Liver (tissue), 8 donors: ENCODE measurements at regions not wholly inside any gene's neighbourhood (a gene's known extent, or its start where the extent isn't known, plus 50 kb on each side); places are given as distances from the start of the nearest gene placed in this dataset.

ENCODE experiments used
- DNase-seq: peaks from one replicate; pipeline ENCODE4 v3.0.0-alpha.2; 2017; ENCODE audit warnings: low spot score
- H3K27ac ChIP-seq, 2 donors: one replicate each; pipeline ENCODE4 v1.7.0; 2013; ENCODE audit warnings: inconsistent platforms in 2 of 2, low read length in 2 of 2, control low read depth in 1 of 2, low read depth in 1 of 2, mild to moderate bottlenecking in 1 of 2
- H3K27me3 ChIP-seq, 4 donors: one replicate each; pipeline versions ENCODE4 v1.6.1 to v1.7.0; 2013; ENCODE audit warnings: low read length in 3 of 4, inconsistent platforms in 1 of 4, mild to moderate bottlenecking in 1 of 4, moderate library complexity in 1 of 4; ENCODE audit not compliant: control insufficient read depth in 4 of 4, insufficient read depth in 4 of 4
- H3K36me3 ChIP-seq, 4 donors: one replicate each; pipeline versions ENCODE4 v1.6.1 to v1.7.0; 2013; ENCODE audit warnings: low read length in 3 of 4, mild to moderate bottlenecking in 3 of 4, low read depth in 1 of 4, moderate library complexity in 1 of 4; ENCODE audit not compliant: control insufficient read depth in 4 of 4, insufficient read depth in 3 of 4
- H3K4me1 ChIP-seq, 4 donors: one replicate each; pipeline versions ENCODE4 v1.6.1 to v1.7.0; 2013; ENCODE audit warnings: low read length in 3 of 4, mild to moderate bottlenecking in 3 of 4, moderate library complexity in 1 of 4; ENCODE audit not compliant: control insufficient read depth in 4 of 4, insufficient read depth in 4 of 4
- H3K4me3 ChIP-seq, 3 donors: one replicate each; pipeline versions ENCODE4 v1.6.1 to v1.7.0; 2013; ENCODE audit warnings: low read length in 3 of 3, control low read depth in 1 of 3, low read depth in 1 of 3, mild to moderate bottlenecking in 1 of 3
- H3K9ac ChIP-seq, 2 donors: one replicate each; pipeline ENCODE4 v1.7.0; 2013; ENCODE audit warnings: low read length in 2 of 2, mild to moderate bottlenecking in 2 of 2, moderate library complexity in 2 of 2, control low read depth in 1 of 2, low read depth in 1 of 2
- H3K9me3 ChIP-seq, 4 donors: one replicate each; pipeline versions ENCODE4 v1.6.1 to v1.7.0; 2013; ENCODE audit warnings: low read length in 3 of 4; ENCODE audit not compliant: control insufficient read depth in 4 of 4
- ATF3 ChIP-seq: IDR thresholded peaks from 2 replicates; pipeline ENCODE4 v1.6.1; 2016; ENCODE audit warnings: antibody characterized with exemption
- CTCF ChIP-seq: fragments of 150-350 bp; IDR thresholded peaks from 2 replicates; pipeline ENCODE4 v1.5.1; 2017; ENCODE audit warnings: improper control_type of control experiment, low read depth, low read length; ENCODE audit not compliant: missing input control
- EGR1 ChIP-seq, 2 donors: IDR thresholded peaks; 2 replicates each; pipeline ENCODE4 v1.6.1; 2016 to 2018; ENCODE audit warnings: antibody characterized with exemption in 2 of 2, low read depth in 2 of 2
- FOXA1 ChIP-seq: IDR thresholded peaks from 2 replicates; pipeline ENCODE4 v1.6.1; 2016; ENCODE audit warnings: antibody characterized with exemption
- FOXA2 ChIP-seq: IDR thresholded peaks from 2 replicates; pipeline ENCODE4 v1.6.1; 2016; ENCODE audit warnings: antibody characterized with exemption
- GABPA ChIP-seq, 2 donors: IDR thresholded peaks in 1 of 2; conservative IDR thresholded peaks in 1 of 2; 2 replicates each; pipeline ENCODE4 v1.6.1; 2016; ENCODE audit warnings: antibody characterized with exemption in 2 of 2, mild to moderate bottlenecking in 1 of 2, moderate library complexity in 1 of 2
- HNF4A ChIP-seq, 2 donors: conservative IDR thresholded peaks; 2 replicates each; pipeline ENCODE4 v1.6.1; 2016; ENCODE audit warnings: antibody characterized with exemption in 2 of 2, mild to moderate bottlenecking in 2 of 2
- HNF4G ChIP-seq: IDR thresholded peaks from 2 replicates; pipeline ENCODE4 v1.6.1; 2016; ENCODE audit warnings: antibody characterized with exemption
- JUND ChIP-seq, 2 donors: IDR thresholded peaks; 2 replicates each; pipeline ENCODE4 v1.6.1; 2016; ENCODE audit warnings: antibody characterized with exemption in 2 of 2
- MAX ChIP-seq: IDR thresholded peaks from 2 replicates; pipeline ENCODE4 v1.6.1; 2016; ENCODE audit warnings: antibody characterized with exemption
- NR2F2 ChIP-seq: IDR thresholded peaks from 2 replicates; pipeline ENCODE4 v1.6.1; 2016; ENCODE audit warnings: antibody characterized with exemption
- RAD21 ChIP-seq, 2 donors: IDR thresholded peaks; 2 replicates each; pipeline ENCODE4 v1.6.1; 2016; ENCODE audit warnings: antibody characterized with exemption in 2 of 2, mild to moderate bottlenecking in 2 of 2
- RXRA ChIP-seq, 2 donors: IDR thresholded peaks; 2 replicates each; pipeline ENCODE4 v1.6.1; 2017 to 2018; ENCODE audit warnings: antibody characterized with exemption in 2 of 2, mild to moderate bottlenecking in 1 of 2
- SP1 ChIP-seq: IDR thresholded peaks from 2 replicates; pipeline ENCODE4 v1.6.1; 2018; ENCODE audit warnings: antibody characterized with exemption, mild to moderate bottlenecking
- TAF1 ChIP-seq: conservative IDR thresholded peaks from 2 replicates; pipeline ENCODE4 v1.6.1; 2016; ENCODE audit warnings: antibody characterized with exemption, mild to moderate bottlenecking
- YY1 ChIP-seq: IDR thresholded peaks from 2 replicates; pipeline ENCODE4 v1.6.1; 2016; ENCODE audit warnings: antibody characterized with exemption, mild to moderate bottlenecking
- ZBTB33 ChIP-seq: IDR thresholded peaks from 2 replicates; pipeline ENCODE4 v1.6.1; 2016; ENCODE audit warnings: antibody characterized with exemption
- WGBS: extraction: QIAGEN DNeasy Blood & Tissue Kit; methylation state at CpG from one replicate; pipeline ENCODE4 v1.1.7; 2013; 5-methylcytosine and 5-hydroxymethylcytosine counted together
- TF ChIP-seq, protein P1 (sequence below): IDR thresholded peaks from 2 replicates; pipeline ENCODE4 v1.6.1; 2016; ENCODE audit warnings: antibody characterized with exemption, mild to moderate bottlenecking
- donor health status: healthy.
- donor health status: healthy.
- donor health status: healthy.
- donor health status: healthy.
- donor health status: healthy.

DNA sequence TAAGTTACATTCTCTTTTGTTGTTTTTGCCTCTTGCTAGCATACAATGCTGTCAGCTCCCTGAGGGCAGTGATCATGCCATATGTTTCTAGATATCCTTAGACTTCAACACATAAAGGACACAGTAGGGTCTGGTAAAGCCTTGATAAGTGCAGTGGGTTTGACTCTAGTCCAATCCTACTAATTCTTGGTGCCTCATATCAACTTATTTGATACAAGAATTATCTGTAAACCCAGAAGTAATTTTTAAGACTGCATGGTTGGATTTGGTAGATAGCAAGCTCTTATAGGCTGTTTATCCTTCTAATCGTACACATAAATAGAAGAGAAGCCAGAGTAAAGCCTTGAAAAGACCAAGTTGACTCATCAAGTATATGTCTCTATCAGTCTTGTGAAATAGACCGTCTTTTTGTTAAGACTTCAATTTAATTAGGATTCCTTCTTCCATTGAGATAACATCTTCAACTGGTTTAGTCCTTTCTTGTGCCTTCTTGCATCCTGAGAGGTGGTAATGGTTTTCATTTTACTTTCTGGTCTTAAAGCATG lies 265.6 kb upstream of the CDIN1 start:
- WGBS, result 90% methylated on average over 2 of the region's 2 CpGs
- Histone ChIP-seq H3K9me3 (peaks cover 0 to 2% (median under 1%) of the 10 kb centered on the region in 4 donors), H3K4me3 (no peak overlapping the region), H3K27ac (no peak overlapping the region), H3K4me1 (no peaks in the 10 kb centered on the region), H3K27me3 (no peaks in the 10 kb centered on the region), H3K36me3 (no peaks in the 10 kb centered on the region), H3K9ac (no peak overlapping the region)
- no peak for DNase-seq
- TF ChIP-seq, protein P1, sequence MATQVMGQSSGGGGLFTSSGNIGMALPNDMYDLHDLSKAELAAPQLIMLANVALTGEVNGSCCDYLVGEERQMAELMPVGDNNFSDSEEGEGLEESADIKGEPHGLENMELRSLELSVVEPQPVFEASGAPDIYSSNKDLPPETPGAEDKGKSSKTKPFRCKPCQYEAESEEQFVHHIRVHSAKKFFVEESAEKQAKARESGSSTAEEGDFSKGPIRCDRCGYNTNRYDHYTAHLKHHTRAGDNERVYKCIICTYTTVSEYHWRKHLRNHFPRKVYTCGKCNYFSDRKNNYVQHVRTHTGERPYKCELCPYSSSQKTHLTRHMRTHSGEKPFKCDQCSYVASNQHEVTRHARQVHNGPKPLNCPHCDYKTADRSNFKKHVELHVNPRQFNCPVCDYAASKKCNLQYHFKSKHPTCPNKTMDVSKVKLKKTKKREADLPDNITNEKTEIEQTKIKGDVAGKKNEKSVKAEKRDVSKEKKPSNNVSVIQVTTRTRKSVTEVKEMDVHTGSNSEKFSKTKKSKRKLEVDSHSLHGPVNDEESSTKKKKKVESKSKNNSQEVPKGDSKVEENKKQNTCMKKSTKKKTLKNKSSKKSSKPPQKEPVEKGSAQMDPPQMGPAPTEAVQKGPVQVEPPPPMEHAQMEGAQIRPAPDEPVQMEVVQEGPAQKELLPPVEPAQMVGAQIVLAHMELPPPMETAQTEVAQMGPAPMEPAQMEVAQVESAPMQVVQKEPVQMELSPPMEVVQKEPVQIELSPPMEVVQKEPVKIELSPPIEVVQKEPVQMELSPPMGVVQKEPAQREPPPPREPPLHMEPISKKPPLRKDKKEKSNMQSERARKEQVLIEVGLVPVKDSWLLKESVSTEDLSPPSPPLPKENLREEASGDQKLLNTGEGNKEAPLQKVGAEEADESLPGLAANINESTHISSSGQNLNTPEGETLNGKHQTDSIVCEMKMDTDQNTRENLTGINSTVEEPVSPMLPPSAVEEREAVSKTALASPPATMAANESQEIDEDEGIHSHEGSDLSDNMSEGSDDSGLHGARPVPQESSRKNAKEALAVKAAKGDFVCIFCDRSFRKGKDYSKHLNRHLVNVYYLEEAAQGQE, result no peak
- TF ChIP-seq NR2F2 (no peak), FOXA1 (no peak), CTCF (no peak), EGR1 (IDR thresholded peaks at IDR 0.05; ENCODE audit: low read depth in 2 of 2) (no peak), GABPA (IDR thresholded peaks at IDR 0.05 in 1 of 2, conservative IDR thresholded peaks at IDR 0.05 in 1 of 2) (no peak)

DNA sequence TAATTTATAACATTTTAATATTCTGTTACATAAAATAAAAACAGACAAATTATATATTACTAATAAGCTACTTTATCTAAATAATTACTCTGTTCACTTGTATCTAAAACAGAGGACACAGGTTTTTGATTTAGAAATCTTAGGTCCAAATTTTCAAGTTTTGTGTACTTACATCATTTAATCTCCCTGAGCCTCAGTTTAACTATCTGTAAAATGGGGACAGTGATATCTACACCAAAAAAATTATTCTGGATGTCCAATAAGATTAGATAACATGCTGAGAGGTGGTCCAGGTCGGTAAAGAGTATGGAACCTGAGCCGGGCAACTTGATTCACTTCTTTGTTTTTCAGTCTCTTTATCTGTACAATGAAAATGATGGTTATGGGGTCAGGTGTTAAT lies 263.8 kb upstream of the CDIN1 start:
- H3K27me3 ChIP-seq, result no peaks in the 10 kb centered on the region
- 90% methylated on average over 2 of the region's 2 CpGs for WGBS
- H3K4me3 ChIP-seq, result no peak overlapping the region
- H3K4me1 ChIP-seq, result no peaks in the 10 kb centered on the region
- no peak for DNase-seq
- no peaks in the 10 kb centered on the region for H3K36me3 ChIP-seq
- no peak for TF ChIP-seq SP1
- no peak for TF ChIP-seq RXRA (IDR thresholded peaks at IDR 0.05)
- no peak for TF ChIP-seq FOXA1
- TF ChIP-seq ATF3, result no peak
- no peak for TF ChIP-seq MAX
- no peak for TF ChIP-seq EGR1 (IDR thresholded peaks at IDR 0.05; ENCODE audit: low read depth in 2 of 2)
- TF ChIP-seq, protein P1, result no peak
- no peak for TF ChIP-seq HNF4G
- no peak for TF ChIP-seq NR2F2
- TF ChIP-seq RAD21 (IDR thresholded peaks at IDR 0.05), result no peak
- TF ChIP-seq JUND (IDR thresholded peaks at IDR 0.05), result no peak
- no peak for TF ChIP-seq CTCF
- no peak for TF ChIP-seq HNF4A (conservative IDR thresholded peaks at IDR 0.05)
- TF ChIP-seq GABPA (IDR thresholded peaks at IDR 0.05 in 1 of 2, conservative IDR thresholded peaks at IDR 0.05 in 1 of 2), result no peak
- TF ChIP-seq ZBTB33, result no peak
- no peak for TF ChIP-seq FOXA2
- no peak for TF ChIP-seq YY1
- no peak for TF ChIP-seq TAF1
- no peak overlapping the region for H3K9ac ChIP-seq
- H3K9me3 ChIP-seq, result no peaks in the 10 kb centered on the region
- no peak overlapping the region for H3K27ac ChIP-seq
